PFSK-1 (cell line): ENCODE measurements at regions not wholly inside any gene's neighbourhood (a gene's known extent, or its start where the extent isn't known, plus 50 kb on each side); places are given as distances from the start of the nearest gene placed in this dataset.

Experiments used
- FOXP2 ChIP-seq: optimal IDR thresholded peaks from 2 replicates; pipeline ENCODE3; 2011; ENCODE audit warnings: borderline replicate concordance, control low read depth, inconsistent platforms; ENCODE audit not compliant: insufficient read depth; ENCODE audit errors: extremely low read length, extremely low read depth
- POLR2AphosphoS5 ChIP-seq: IDR thresholded peaks from 2 replicates; pipeline ENCODE4 v1.6.1; 2012; ENCODE audit warnings: low read depth, mild to moderate bottlenecking, control low read depth, low read length, moderate library complexity
- SIN3A ChIP-seq: IDR thresholded peaks from 2 replicates; pipeline ENCODE4 v1.6.1; 2012; ENCODE audit warnings: mild to moderate bottlenecking, low read length, moderate library complexity, borderline replicate concordance; ENCODE audit not compliant: insufficient read depth
- TAF1 ChIP-seq: IDR thresholded peaks from 2 replicates; pipeline ENCODE4 v1.6.1; 2012; ENCODE audit warnings: low read length, control low read depth, borderline replicate concordance; ENCODE audit not compliant: insufficient read depth
- TF ChIP-seq, protein P1 (sequence below), 2 experiments: IDR thresholded peaks; 2 replicates each; pipeline versions ENCODE4 v1.6.1 to v1.8.0; 2011 to 2012; ENCODE audit warnings: low read depth in 2 of 2, low read length in 2 of 2, control low read depth in 1 of 2, inconsistent platforms in 1 of 2, mild to moderate bottlenecking in 1 of 2, moderate library complexity in 1 of 2; ENCODE audit not compliant: insufficient read depth in 1 of 2

DNA sequence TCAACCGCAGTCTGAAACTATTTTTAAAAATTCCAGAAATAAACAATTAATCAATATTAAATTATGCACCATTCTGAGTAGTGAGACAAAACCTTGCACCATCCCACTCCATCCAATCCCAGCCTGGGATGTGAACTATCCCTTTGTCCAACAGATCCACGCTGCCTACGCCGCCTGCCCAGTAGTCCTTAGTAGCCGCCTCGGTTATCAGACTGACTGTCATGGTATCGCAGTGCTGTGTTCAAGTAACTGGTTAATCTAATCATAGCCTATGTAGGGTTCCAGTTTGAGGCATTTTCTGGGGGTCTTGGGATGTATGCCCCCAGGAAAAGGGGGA lies 437.7 kb downstream of the HS3ST3B1 start:
- TF ChIP-seq TAF1: no peak
- no peak for TF ChIP-seq POLR2AphosphoS5
- TF ChIP-seq SIN3A: no peak
- TF ChIP-seq, protein P1, sequence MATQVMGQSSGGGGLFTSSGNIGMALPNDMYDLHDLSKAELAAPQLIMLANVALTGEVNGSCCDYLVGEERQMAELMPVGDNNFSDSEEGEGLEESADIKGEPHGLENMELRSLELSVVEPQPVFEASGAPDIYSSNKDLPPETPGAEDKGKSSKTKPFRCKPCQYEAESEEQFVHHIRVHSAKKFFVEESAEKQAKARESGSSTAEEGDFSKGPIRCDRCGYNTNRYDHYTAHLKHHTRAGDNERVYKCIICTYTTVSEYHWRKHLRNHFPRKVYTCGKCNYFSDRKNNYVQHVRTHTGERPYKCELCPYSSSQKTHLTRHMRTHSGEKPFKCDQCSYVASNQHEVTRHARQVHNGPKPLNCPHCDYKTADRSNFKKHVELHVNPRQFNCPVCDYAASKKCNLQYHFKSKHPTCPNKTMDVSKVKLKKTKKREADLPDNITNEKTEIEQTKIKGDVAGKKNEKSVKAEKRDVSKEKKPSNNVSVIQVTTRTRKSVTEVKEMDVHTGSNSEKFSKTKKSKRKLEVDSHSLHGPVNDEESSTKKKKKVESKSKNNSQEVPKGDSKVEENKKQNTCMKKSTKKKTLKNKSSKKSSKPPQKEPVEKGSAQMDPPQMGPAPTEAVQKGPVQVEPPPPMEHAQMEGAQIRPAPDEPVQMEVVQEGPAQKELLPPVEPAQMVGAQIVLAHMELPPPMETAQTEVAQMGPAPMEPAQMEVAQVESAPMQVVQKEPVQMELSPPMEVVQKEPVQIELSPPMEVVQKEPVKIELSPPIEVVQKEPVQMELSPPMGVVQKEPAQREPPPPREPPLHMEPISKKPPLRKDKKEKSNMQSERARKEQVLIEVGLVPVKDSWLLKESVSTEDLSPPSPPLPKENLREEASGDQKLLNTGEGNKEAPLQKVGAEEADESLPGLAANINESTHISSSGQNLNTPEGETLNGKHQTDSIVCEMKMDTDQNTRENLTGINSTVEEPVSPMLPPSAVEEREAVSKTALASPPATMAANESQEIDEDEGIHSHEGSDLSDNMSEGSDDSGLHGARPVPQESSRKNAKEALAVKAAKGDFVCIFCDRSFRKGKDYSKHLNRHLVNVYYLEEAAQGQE (IDR thresholded peaks at IDR 0.05; ENCODE audit: insufficient read depth in 1 of 2, low read depth in 2 of 2, low read length in 2 of 2): no peak
- no peak for TF ChIP-seq FOXP2

DNA sequence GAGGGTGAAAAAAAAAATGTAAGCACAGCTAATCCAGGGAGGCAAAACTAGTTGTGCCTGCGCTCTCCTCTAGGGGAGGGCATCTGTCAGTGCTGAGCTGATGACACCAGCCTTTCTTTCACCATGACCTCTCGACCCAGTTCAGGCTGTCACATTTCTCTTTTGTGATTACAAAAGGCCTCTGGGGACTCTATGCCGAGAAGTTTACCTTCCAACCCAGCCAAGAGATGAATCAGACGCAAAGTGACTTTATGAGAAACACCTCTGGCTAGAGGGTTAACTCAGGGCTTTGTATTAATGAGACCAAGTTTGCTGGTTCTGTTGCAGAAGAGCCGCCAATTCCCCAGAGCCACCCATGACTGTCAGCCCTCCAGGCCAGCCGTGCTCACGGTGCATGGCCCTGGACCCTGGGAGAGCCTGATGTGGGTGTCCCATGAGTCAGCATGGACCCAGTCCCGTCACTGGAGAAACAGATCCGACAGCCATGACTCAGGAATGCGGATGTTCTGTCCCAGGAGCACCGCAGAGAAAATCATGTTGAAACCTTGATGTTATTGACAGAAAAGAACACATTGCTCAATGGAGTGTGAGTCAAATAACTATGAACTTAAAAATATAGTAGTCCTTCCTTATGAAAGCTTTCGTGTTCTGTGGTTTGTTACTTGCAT lies 437.2 kb downstream of the HS3ST3B1 start:
- TF ChIP-seq TAF1: no peak
- TF ChIP-seq, protein P1 (IDR thresholded peaks at IDR 0.05; ENCODE audit: insufficient read depth in 1 of 2, low read depth in 2 of 2, low read length in 2 of 2): no peak
- no peak for TF ChIP-seq POLR2AphosphoS5
- no peak for TF ChIP-seq SIN3A
- TF ChIP-seq FOXP2: no peak

DNA sequence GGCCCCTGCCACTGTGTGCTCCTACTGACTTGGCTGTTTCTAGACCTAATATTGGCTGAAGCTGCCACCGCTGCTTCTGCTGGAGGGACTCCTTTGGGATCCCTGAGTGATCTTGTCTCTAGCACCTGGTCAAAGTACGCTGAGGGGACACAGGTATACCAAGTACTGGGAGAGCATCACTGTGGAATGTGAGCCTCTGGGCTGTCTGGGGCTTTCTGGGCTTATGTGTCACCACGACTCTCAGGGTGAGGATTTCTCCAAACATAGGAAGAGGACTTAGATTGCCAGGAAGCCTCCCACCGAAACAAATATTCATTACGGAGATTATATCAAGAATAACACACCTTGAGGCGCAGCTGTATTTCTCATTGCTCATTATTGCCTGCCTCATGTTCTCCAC lies 435.8 kb downstream of the HS3ST3B1 start:
- TF ChIP-seq POLR2AphosphoS5 (no peak), FOXP2 (no peak), SIN3A (no peak)

DNA sequence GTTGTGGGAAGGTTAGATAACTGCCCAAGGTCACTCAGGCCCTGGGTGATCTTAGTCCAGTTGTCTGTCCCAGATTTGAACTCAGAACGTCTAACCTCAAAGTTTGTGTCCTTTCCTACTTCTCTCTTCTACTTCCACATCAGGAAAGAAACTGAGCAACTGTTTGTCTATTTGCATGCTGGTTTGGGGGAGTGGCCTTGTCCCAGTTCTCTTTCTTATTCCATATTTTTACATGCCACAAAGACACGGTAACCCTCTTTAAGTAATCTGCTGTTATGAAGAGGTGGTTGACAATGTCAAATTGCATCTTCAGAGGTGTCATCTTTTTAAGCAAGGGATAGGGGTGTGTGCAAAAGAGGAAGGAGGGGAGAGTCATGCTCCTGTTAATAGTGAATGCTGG lies 432.5 kb downstream of the HS3ST3B1 start:
- TF ChIP-seq TAF1 (no peak), SIN3A (no peak), FOXP2 (no peak), POLR2AphosphoS5 (no peak)
- TF ChIP-seq, protein P1 (IDR thresholded peaks at IDR 0.05; ENCODE audit: insufficient read depth in 1 of 2, low read depth in 2 of 2, low read length in 2 of 2): no peak

DNA sequence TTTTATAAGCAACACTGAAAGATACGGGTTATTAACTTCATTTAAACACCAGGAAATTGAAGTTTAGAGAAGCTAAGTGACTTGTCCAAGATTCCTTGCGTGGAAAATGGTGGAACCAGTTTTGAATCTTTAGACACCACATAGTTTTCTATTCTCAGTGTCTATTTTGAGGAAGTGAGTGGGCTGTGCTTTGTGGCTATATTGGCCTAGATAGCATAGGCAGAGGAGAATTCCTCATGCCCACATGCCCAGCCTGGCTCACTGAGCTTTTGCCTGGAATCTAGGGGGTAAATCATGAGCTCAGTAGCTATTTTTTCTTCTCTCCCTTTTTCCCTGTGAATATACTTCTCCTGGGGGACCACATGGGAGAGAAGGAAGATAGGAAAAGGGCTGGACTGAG lies 431.3 kb downstream of the HS3ST3B1 start:
- TF ChIP-seq SIN3A: no peak
- no peak for TF ChIP-seq TAF1
- TF ChIP-seq, protein P1 (IDR thresholded peaks at IDR 0.05; ENCODE audit: insufficient read depth in 1 of 2, low read depth in 2 of 2, low read length in 2 of 2): no peak
- TF ChIP-seq POLR2AphosphoS5: no peak
- no peak for TF ChIP-seq FOXP2
